GM23338 (cell line): ENCODE measurements at regions not wholly inside any gene's neighbourhood (a gene's known extent, or its start where the extent isn't known, plus 50 kb on each side); places are given as distances from the start of the nearest gene placed in this dataset.

Experiments used
- CREB1 ChIP-seq: fragments of 250-450 bp; sonication (Bioruptor Pico); IDR thresholded peaks from 2 replicates; pipeline ENCODE4 v1.5.0; 2020; ENCODE audit warnings: low read depth, mild to moderate bottlenecking, moderate library complexity
- EZH2phosphoT487 ChIP-seq: fragments of 200-600 bp; sonication (generic); IDR thresholded peaks from one replicate; pipeline ENCODE4 v1.8.1; 2018; ENCODE audit warnings: antibody characterized with exemption; ENCODE audit not compliant: unreplicated experiment
- POLR2AphosphoS5 ChIP-seq: IDR thresholded peaks from 2 replicates; pipeline ENCODE4 v1.6.1; 2016; ENCODE audit warnings: antibody characterized with exemption, low read depth
- STAT1 ChIP-seq: IDR thresholded peaks from one replicate; pipeline ENCODE4 v1.6.1; 2016; ENCODE audit warnings: antibody characterized with exemption; ENCODE audit not compliant: unreplicated experiment
- TF ChIP-seq, protein P1 (sequence below), 2 experiments: fragments of 200-600 bp in 1 of 2; sonication (generic) in 1 of 2; conservative IDR thresholded peaks; 2 replicates each; pipeline versions ENCODE4 v1.5.1 to v1.6.1; 2016 to 2017; ENCODE audit warnings: antibody characterized with exemption in 2 of 2, low read depth in 2 of 2, mild to moderate bottlenecking in 2 of 2, moderate library complexity in 1 of 2

GRCh38 chr11:31910950-31911576 is 99.9 kb upstream of the PAX6 start:
- TF ChIP-seq POLR2AphosphoS5 (no peak), EZH2phosphoT487 (no peak), STAT1 (no peak), CREB1 (CRISPR knock-in tag) (no peak)
- TF ChIP-seq, protein P1, sequence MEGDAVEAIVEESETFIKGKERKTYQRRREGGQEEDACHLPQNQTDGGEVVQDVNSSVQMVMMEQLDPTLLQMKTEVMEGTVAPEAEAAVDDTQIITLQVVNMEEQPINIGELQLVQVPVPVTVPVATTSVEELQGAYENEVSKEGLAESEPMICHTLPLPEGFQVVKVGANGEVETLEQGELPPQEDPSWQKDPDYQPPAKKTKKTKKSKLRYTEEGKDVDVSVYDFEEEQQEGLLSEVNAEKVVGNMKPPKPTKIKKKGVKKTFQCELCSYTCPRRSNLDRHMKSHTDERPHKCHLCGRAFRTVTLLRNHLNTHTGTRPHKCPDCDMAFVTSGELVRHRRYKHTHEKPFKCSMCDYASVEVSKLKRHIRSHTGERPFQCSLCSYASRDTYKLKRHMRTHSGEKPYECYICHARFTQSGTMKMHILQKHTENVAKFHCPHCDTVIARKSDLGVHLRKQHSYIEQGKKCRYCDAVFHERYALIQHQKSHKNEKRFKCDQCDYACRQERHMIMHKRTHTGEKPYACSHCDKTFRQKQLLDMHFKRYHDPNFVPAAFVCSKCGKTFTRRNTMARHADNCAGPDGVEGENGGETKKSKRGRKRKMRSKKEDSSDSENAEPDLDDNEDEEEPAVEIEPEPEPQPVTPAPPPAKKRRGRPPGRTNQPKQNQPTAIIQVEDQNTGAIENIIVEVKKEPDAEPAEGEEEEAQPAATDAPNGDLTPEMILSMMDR (conservative IDR thresholded peaks at IDR 0.05; ENCODE audit: low read depth in 2 of 2), result no peak
